ENCODE measurements at regions not wholly inside any gene's neighbourhood (a gene's known extent, or its start where the extent isn't known, plus 50 kb on each side); places are given as distances from the start of the nearest gene placed in this dataset.
"Not testable (repeated sequence)": the region's sequence is repeated elsewhere in the genome, so short reads cannot be mapped to it uniquely, and the experiment has no call there.

DNA sequence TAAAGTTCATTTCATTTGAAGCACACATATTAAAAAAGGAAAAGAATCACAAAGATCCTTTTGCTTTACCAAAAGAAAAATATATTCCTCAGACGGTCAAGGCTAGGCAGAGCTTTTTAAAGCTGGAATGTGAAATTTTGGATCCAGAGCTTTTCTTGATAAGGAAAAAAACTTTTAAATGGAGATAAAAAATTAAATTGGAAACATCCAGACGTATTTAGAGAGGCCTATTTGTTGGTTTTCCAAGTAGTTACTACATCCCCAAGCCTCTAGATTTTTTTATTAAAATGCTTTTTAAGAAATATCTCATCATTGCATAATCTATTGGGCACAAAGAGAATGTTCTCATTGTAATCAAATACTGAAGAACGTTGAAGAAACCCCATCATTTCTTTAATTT lies 385.7 kb upstream of the CITED2 start:
- DNase-seq (ENCODE audit: low read depth), result no peak

DNA sequence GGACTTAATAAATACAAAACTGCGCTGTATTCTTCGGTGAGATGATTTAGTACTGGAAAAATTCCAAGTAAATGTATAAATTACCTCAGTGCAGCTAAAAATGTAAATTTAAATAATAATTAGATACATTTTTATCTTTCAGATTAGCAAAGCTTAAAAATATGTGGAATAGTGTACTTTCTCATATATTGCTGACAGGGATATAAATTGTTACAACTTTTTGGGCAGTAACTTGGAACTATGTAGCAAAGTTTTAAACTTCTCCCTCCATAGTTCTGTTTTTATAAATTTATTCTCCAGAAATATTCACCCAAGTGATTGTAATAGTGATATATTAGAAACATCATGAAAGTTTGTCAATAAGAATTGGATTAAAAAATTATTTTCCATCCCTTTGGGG lies 384.6 kb upstream of the CITED2 start:
- DNase-seq (ENCODE audit: low read depth), result no peak

DNA sequence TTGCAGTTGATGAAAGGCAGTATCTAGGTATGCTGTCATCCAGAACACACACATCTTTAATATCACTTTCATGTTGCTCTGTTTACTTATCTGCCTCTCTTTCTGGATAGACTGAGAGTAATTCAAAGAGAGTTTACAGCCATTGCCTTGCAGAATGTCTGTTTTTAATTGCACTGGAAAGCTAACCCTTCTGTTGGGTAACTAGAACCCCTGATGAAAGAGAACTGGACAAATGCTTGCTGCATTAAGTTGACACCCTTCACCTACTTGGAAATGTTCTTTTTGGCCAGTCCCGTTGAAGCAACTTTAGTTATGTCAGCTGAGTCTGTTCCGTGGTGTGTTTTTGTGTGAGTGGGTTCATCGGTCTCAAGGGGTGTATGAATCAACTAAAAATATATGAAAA lies 383.8 kb upstream of the CITED2 start:
- DNase-seq (ENCODE audit: low read depth), result no peak

DNA sequence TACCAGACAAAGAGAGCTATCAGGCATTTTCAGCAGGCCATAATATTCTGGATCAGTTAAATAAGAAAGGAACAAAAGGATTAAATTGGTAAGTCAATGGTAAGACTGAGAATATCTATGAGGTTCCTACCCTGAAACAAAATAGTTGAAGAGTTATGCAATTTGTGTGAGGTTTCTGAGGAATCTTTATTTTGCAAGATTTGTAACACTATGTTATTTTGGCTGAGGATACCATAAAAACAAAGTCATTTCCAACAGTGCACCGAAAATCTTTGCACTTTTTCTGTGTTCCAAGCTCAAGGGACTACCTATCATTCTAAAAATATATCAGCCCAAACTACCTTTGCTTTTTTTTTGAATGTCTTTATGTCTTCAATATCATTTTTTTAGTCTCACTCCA lies 383.3 kb upstream of the CITED2 start:
- no peak for DNase-seq (ENCODE audit: low read depth)

DNA sequence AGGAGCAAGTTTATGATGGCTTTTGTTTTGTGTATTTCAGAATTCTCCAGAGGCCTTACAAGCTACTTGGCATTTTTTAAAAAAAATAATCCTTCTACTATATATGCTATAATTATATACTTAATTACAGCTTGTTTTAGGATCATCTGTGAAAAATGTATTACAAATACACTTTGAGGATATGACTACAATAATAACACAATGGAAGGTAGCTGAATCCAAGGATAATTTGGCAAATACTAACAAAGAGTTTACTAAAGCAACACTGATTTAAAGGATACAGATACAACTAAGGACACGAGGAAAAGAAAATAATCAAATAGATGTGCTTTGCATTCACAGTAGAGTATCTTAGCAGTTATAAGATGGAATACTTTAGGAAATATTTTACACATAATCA lies 381.9 kb upstream of the CITED2 start:
- DNase-seq (ENCODE audit: low read depth), result no peak

DNA sequence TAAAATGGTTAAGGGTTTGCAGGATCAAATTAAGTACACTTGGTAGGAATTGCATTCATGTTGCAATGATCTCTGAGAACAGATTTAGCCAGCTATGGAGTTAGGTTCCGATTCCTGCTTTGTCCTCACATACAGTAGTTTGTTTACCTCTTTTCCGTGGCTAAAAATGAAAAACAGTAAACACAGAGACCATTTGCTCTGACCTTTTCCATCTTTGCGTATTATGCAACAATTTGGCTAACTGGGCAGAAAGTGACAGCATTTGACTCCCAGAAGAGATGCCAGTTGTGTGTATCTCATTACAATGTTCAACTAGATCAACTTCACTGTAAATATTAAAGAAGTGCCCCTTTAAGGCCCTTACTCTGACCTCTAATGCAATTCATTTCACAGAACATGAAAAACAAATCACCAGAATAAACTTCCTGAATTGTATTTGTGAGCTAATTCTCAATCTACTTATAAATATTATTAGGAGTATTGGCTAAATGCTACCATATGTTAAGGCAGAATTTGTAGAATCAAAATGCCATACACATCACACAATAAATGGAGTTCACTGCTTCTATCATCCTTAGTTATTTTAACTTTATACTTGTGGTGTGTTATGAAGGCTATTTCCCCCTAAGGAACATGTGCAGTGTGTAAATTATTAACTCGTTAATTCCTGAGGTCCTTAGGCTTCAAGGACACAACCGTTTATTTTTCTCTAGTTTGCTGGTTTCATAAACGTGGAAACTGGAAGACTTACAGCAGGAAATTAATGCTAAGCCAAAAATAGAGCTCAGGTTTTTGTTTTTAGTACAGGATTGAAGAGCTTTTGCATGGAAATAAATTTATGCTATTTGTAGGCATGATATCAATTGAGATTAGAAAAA lies 380.7 kb upstream of the CITED2 start:
- no peak for DNase-seq (ENCODE audit: low read depth)

DNA sequence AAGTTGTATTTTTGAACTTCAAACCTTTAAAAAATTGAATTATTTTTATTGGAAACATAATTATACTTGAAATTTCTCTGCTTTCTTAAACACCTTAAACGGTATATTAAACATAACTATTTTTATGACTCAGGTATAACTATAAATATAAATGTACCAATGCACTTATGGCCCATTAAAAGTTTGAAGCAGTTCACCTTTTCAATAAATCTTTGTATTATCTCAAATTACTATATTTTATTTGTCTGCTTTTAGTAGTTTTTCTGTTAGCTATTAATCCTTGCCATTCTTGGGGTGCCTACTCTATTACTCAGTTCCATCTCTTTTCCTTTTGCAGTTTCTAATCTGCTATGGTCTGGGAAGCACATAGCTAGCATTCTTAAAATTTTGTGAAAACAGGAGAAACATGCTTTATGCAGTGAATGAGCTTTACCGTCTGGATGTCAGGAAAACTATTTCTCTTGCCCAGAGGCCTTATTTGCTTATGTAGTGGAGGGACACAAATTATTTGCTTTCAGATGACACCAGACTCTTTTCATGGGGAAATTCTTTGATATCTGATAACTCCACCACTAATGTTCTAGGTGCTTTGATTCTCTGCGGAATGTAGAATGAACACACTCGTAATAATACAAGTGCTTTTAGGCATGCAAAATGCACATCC lies 378.9 kb upstream of the CITED2 start:
- DNase-seq (ENCODE audit: low read depth), result no peak

DNA sequence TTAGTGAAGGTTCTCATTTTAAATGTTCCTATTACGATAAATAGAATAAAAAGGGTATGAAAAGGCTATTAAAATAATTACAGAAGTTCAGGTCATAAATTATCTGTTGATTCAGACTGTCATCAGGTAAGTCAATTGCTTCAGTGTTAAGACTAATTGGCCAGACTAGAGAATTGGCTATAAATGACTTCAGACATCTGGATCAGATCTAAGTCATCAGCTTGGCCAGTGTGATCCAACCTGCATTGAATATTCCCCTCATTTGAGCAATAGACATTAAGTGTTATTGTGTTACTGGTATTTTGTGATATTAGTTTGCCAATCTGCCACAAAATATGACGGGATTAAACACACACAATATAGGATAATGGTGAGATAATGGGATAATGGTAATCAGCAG lies 377.6 kb upstream of the CITED2 start:
- no peak for DNase-seq (ENCODE audit: low read depth)

DNA sequence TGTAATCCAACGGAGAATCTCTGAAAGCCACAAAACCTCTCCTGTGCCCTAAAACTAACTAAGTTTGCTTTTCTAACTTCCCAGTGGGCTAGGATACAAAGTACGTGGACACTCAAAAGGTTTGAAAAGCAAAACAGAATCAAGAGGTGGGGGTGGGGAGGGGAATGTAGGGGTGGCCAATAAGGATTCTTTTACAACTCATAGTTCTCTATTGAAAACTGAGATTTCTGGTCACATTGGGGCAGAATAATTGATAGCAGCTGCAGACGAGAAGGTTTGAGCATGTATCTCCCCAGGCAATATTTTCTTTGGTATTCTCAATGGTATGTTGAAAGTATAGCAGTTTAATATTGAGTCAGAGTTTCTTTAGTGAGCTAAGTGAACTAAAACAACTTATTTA lies 376.7 kb upstream of the CITED2 start:
- DNase-seq (ENCODE audit: low read depth), result no peak

DNA sequence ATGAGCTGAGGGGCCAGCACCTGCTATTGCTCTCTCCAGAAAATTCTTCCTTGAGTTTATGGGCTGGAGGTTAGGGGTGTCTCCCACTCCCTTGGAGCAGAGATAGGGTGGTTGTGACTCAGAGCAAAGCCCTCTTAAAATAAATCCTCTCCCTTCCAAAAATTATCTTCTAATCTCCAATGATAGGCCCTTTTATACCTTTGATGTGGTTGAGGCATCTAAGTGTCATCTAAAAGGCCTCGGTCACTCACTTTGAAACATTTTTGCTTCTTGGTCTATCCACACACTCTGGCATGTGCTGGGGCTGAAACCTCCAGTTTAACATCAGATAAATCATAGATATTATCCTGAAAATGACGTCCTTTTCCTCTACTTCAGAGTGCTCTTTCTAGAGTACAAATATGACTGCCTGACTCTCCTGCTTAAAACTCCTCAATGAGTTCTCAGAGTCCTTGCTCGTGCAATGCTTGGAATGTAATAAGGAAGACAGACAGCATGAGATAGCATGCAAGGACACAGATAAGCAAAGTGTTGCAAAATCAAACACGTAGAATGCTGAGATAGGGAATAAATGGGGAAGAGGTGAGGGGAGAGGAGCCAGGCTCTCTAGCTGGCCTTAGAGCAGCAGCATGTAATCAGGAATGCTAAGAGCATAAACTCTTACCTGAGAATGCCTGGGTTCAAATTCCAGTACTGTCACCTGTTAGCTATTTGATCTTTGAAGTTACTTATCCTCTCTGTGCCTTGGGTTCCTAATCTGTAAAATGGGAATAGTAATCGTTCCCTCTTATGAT lies 374.1 kb upstream of the CITED2 start:
- no peak for DNase-seq (ENCODE audit: low read depth)

DNA sequence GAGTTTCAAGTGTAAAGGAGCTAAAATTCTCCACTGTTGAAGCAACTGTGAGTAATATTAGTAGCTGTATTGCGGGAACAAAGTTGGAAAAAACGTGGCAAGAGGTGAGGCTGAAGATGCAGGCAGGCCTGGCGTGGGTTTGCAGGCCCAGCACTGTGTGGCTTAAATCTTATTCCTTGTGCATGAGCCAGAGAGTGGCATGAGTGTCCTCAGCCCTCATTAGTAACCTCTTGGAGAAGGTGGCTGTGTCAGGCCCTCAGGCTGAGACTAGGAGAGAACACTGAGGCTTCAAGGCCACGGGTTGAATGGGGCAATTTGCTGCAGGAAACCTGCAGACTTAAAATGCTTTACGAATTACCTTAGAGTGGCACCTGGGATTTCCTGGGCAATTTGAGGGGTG lies 372.7 kb upstream of the CITED2 start:
- DNase-seq (ENCODE audit: low read depth), result no peak

DNA sequence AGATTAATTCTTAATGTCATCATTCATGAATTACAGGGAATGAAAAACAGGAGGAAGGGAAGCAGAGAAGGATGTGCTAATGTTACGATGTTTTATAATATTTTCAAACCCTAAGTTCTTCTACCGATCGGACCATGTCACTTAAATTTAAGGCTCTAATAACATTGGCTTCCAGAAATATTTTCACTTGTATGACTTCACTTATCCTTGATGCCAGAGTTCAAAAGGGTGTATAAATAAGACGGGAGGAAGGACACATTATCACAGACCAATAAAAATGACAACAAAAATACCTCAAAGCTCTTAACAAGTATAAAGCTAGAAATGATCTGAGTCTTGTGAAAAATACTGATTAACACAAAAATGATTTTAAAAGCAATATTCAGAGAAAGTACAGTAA lies 370.4 kb upstream of the CITED2 start:
- no peak for DNase-seq (ENCODE audit: low read depth)

DNA sequence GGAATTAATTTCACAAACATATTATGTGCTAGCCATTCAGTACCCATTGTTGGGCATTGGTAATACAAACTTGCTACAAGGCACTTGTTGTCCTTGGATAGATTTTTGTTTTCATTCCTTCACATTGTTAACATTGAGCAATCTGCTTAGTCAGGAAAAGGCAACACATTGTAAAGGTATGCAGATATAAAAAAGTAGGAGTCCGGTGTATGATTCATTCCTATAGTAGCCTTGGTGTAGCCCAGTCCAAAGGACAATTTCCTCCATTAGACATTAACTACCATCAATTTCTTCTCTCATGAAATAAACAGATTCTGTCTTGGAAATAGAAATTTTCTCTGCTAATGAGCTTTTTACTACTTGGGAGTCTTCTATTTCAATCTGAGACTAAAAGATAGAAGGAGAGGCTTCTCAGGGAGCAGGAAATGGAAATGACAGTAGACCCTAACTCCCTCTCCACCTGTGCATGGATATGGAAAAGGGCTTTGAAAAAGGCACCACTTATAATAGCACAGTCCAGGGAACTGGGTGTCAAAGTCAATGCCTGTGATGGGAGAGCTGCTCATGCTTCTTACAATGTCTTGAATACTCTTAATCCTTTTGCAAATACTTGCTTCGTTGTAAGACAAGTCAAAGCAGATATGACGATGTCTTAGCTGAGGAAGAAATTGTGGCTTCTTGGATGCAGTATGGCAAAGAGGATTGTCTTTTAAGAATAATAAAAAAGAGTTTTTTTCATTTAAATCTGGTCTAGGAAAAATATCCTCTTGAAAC lies 369.4 kb upstream of the CITED2 start:
- no peak for DNase-seq (ENCODE audit: low read depth)

DNA sequence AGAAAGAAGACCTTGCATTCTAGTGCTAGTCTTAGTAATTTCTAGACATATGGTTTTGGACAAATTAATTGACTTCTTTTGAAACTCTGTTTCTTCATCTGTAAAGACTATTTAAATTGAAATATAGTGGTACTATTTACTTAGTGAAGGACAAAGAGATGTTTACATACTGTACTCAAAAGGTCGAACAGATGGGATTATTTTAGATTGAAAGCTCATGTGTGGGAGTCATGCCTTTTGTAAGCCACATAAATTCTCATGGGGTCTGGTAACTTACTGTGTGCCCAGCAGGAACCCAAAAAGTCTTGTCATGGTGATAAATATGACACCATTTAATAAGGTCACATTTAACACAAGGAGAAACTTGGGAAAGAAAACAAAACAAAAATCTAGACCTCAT lies 368.2 kb upstream of the CITED2 start:
- DNase-seq (ENCODE audit: low read depth), result no peak

DNA sequence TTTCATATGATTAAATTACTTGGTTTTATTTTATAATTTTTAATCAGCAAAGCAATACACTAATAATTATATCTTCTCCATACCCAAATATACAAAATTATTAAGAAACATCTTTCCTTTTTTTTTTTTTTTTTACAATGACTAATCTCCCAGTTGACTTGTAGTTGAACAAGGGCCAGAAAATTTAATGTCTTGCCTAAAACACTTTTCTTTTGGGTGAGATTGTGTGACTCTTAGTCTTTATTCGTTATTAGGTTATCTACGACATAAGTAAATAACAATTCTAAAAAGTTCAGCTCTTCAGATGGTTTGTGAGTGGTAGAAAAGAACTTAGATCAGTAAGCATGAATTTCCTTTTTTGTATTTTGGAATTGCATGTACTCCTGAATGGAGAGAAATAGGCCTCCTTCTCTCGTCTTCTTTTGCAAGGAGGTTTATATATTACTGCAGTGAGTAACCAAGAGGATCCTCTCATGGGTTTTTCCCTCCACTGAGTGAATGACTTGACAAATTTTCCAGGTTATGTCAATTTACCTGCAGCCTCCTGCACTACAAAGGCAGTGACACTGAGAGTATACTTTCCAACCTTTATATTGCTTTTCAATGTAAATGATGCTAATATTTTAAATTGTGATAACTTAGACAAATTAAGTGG lies 364.5 kb upstream of the CITED2 start:
- DNase-seq (ENCODE audit: low read depth), result no peak

DNA sequence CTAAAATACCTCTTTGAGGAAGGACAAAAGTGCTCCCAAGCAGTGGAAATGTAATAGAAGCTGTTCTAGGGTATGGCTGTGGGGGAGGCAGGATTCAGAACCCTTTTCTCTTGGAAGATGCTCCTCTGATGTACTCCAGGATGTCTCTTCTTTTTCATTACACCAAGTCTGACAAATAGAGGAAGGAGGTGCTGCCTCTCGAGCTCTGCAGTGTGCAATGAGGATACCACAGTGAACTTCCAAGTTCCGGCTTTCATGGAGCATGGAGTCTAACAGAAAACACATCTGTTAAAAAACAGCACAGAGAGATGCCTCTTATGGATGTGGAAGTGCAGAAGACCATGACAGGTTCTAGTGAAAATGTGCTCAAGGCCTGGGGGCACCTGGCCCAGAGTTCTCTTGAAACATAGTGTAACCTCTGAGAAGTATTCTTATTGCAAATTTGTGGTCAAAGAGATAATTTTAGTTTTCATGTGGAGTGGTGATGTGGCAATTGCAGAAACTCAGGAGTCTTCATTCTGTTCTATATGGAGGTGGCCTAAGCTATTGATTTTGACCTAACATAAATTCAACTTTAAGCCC lies 362.0 kb upstream of the CITED2 start:
- DNase-seq (ENCODE audit: low read depth), result no peak

DNA sequence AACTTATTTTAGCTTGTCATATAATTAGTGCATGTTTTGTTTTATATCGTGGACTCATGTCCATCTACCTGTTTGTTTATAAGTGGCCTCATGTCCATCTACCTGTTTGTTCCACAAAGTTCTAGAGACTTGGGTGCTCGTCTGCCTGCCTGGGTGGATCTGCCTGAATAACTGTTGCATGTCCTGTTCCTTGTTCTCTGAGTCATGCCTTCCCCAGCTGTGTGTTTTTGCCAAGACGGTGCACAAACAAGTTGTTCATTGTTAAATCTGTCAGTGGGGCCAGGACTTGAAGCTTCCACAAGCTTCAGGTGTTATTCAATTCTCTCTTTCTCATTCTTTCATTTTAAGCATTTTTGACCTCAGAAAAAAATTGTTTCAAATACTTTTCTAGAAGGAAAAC lies 358.0 kb upstream of the CITED2 start:
- DNase-seq (ENCODE audit: low read depth), result no peak

DNA sequence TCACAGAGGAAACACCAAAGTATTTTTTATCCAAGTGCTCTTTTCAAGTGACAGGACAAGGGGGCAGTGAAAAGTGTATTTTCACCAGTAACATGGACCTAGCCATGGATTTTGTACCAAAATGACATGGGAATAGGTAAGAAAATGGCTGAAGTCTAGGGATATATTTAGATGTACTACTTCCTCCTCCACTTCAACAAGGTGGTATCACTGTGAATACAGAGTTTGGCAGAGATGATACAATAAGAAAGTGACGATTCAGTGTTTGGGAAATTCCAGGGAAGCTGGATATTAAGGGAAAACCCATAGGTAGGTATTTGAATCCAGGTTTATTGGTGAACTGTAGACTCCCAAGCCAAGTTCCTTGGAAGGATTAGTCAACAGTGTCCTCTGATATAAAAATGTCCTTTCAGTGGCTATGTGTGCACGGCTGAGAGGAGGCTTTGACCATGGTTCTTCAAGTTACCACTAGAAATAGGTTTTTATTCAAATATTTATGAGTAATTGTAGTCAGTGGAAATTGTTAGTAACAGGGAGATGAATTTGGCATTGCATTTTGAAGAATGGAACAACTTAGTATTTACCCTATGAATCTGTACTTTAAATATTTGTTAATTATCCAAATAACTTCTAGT lies 356.0 kb upstream of the CITED2 start:
- DNase-seq (ENCODE audit: low read depth), result no peak

DNA sequence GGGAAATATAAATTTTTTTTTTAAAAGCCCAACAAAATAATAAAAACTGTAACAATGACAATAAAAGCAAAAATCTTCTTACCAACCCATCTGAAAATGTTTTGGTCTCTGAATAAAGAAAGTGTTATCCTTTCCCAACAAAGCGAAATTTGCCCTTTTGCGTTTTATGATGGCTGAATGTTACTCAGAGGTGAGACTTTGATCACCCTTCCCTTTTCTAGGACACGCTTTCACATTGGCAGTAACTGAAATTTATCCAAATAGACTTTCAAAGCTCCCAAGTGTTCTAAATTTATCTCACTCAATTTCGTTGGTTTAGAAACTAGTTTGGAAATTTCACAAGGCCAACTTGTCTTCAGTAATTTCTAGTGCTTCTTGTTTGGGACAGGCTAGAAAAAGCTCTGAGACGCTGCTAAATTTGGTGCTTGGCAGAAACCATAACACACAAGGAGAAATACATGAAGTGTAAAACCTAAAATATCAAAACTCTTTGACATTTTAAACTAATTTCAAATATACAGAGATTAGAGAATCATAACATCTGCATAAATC lies 354.5 kb upstream of the CITED2 start:
- no peak for DNase-seq (ENCODE audit: low read depth)

DNA sequence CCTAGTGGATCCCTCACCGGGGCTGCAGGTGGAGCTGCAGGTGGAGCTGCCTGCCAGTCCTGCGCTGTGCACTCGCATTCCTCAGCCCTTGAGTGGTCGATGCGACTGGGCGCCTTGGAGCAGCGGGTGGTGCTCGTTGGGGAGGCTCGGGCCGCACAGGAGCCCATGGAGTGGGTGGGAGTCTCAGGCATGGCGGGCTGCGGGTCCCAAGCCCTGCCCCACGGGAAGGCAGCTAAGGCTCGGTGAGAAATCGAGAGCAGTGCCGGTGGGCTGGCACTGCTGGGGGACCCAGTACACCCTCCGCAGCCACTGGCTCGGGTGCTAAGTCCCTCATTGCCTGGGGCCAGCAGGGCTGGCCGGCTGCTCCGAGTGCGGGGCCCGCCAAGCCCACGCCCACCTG lies 351.8 kb upstream of the CITED2 start:
- not testable (repeated sequence) for DNase-seq (ENCODE audit: low read depth)

Measured in forelimb muscle (tissue), 1 donor.